Fibroblast of skin of left quadriceps (primary cell): ENCODE measurements at regions not wholly inside any gene's neighbourhood (a gene's known extent, or its start where the extent isn't known, plus 50 kb on each side); places are given as distances from the start of the nearest gene placed in this dataset.
"Not testable (repeated sequence)": the region's sequence is repeated elsewhere in the genome, so short reads cannot be mapped to it uniquely, and the experiment has no call there.

Source experiments
- DNase-seq, 2 experiments: peaks; one replicate each; pipeline ENCODE4 v3.0.0-alpha.2; 2013; ENCODE audit warnings: low read depth in 2 of 2

GRCh38 chr10:6877722-6878392 is 297.8 kb upstream of the PRKCQ start:
- no peak for DNase-seq

- DNase-seq = no peak
Observed at GRCh38 chr10:6877336-6877721, 297.3 kb upstream of the PRKCQ start.

GRCh38 chr10:6875269-6875865 is 295.3 kb upstream of the PRKCQ start:
- no peak for DNase-seq

GRCh38 chr10:6871128-6871527 is 291.1 kb upstream of the PRKCQ start:
- no peak for DNase-seq

- DNase-seq = no peak
Observed at GRCh38 chr10:6868036-6868725, 288.1 kb upstream of the PRKCQ start.

GRCh38 chr10:6866757-6867156 is 286.7 kb upstream of the PRKCQ start:
- DNase-seq = no peak

GRCh38 chr10:6864142-6864541 is 284.1 kb upstream of the PRKCQ start:
- no peak for DNase-seq

GRCh38 chr10:6863381-6863780 is 283.3 kb upstream of the PRKCQ start:
- DNase-seq = no peak

GRCh38 chr10:6850452-6850851 is 270.4 kb upstream of the PRKCQ start:
- DNase-seq = no peak

- DNase-seq = no peak
Observed at GRCh38 chr10:6847561-6847960, 267.5 kb upstream of the PRKCQ start.

- DNase-seq = no peak
Observed at GRCh38 chr10:6843894-6844650, 264.0 kb upstream of the PRKCQ start.

- no peak for DNase-seq
Observed at GRCh38 chr10:6843481-6843881, 263.4 kb upstream of the PRKCQ start.

- no peak for DNase-seq
Observed at GRCh38 chr10:6842722-6843121, 262.6 kb upstream of the PRKCQ start.

- DNase-seq = no peak
Observed at GRCh38 chr10:6841761-6842160, 261.7 kb upstream of the PRKCQ start.

- peak in 1 of 2 experiments; percentile 10 for DNase-seq
Observed at GRCh38 chr10:6840766-6841165, 260.7 kb upstream of the PRKCQ start.

GRCh38 chr10:6840201-6840691 is 260.2 kb upstream of the PRKCQ start:
- DNase-seq = no peak

GRCh38 chr10:6838118-6838517 is 258.0 kb upstream of the PRKCQ start:
- no peak for DNase-seq

- no peak for DNase-seq
Observed at GRCh38 chr10:6833458-6834011, 253.5 kb upstream of the PRKCQ start.

GRCh38 chr10:6830981-6831380 is 250.9 kb upstream of the PRKCQ start:
- not testable (repeated sequence) for DNase-seq

GRCh38 chr10:6824793-6825192 is 244.7 kb upstream of the PRKCQ start:
- DNase-seq = not testable (repeated sequence)

GRCh38 chr10:6823770-6824169 is 243.7 kb upstream of the PRKCQ start:
- no peak for DNase-seq

GRCh38 chr10:6819301-6819700 is 239.2 kb upstream of the PRKCQ start:
- DNase-seq = no peak
